HFFc6 (cell line): ENCODE measurements at regions not wholly inside any gene's neighbourhood (a gene's known extent, or its start where the extent isn't known, plus 50 kb on each side); places are given as distances from the start of the nearest gene placed in this dataset.

Experiments
- DNase-seq: peaks from one replicate; pipeline ENCODE4 v3.0.0-alpha.2; 2018
- H3K27ac Mint-ChIP-seq: 2 replicates; pipeline ENCODE4 v1.8.0; 2020; ENCODE audit warnings: mild to moderate bottlenecking, mixed read lengths
- H3K27me3 Mint-ChIP-seq: 2 replicates; pipeline ENCODE4 v1.8.0; 2021; ENCODE audit warnings: mild to moderate bottlenecking, moderate library complexity, mixed read lengths; ENCODE audit not compliant: insufficient read depth
- H3K36me3 Mint-ChIP-seq: 2 replicates; pipeline ENCODE4 v1.8.0; 2021; ENCODE audit warnings: low read depth, mixed read lengths
- H3K4me1 Mint-ChIP-seq: 2 replicates; pipeline ENCODE4 v1.8.0; 2020; ENCODE audit warnings: low read depth, mixed read lengths
- H3K4me3 Mint-ChIP-seq: 2 replicates; pipeline ENCODE4 v1.8.0; 2020; ENCODE audit warnings: mild to moderate bottlenecking, moderate library complexity, mixed read lengths
- H3K9me3 Mint-ChIP-seq: 2 replicates; pipeline ENCODE4 v1.8.0; 2020; ENCODE audit warnings: mild to moderate bottlenecking, mixed read lengths
- TF ChIP-seq, protein P1 (sequence below): fragments of 200-600 bp; sonication (generic); IDR thresholded peaks from 2 replicates; pipeline ENCODE4 v1.5.0; 2021; ENCODE audit warnings: antibody characterized with exemption, mild to moderate bottlenecking

DNA sequence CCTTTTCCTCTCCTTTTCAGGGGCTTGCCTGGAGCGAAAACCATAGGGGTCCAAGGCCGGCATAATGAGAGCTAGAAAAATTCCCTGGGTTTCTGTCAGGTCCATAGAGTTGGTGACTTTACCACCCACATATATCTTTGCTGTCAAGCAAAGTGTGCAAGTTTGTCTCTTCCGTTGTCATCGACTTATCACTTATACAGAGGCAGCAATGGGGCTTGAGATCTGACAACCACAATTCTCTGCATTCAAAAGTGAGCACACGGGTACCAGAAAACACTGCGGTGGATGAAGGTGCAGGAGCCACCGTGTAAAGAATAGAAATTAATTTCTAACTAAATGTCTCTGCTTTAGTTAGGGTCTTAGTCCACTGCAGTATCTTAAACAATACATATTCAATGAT is 162.3 kb downstream of the DAD1 start:
- no peaks in the 10 kb centered on the region for H3K9me3 Mint-ChIP-seq
- no peak overlapping the region for H3K27ac Mint-ChIP-seq
- DNase-seq: no peak
- H3K36me3 Mint-ChIP-seq: no peaks in the 10 kb centered on the region
- TF ChIP-seq, protein P1, sequence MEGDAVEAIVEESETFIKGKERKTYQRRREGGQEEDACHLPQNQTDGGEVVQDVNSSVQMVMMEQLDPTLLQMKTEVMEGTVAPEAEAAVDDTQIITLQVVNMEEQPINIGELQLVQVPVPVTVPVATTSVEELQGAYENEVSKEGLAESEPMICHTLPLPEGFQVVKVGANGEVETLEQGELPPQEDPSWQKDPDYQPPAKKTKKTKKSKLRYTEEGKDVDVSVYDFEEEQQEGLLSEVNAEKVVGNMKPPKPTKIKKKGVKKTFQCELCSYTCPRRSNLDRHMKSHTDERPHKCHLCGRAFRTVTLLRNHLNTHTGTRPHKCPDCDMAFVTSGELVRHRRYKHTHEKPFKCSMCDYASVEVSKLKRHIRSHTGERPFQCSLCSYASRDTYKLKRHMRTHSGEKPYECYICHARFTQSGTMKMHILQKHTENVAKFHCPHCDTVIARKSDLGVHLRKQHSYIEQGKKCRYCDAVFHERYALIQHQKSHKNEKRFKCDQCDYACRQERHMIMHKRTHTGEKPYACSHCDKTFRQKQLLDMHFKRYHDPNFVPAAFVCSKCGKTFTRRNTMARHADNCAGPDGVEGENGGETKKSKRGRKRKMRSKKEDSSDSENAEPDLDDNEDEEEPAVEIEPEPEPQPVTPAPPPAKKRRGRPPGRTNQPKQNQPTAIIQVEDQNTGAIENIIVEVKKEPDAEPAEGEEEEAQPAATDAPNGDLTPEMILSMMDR: no peak
- H3K4me1 Mint-ChIP-seq: peaks cover 11% of the 10 kb centered on the region
- peaks cover 35% of the 10 kb centered on the region for H3K27me3 Mint-ChIP-seq
- no peak overlapping the region for H3K4me3 Mint-ChIP-seq

DNA sequence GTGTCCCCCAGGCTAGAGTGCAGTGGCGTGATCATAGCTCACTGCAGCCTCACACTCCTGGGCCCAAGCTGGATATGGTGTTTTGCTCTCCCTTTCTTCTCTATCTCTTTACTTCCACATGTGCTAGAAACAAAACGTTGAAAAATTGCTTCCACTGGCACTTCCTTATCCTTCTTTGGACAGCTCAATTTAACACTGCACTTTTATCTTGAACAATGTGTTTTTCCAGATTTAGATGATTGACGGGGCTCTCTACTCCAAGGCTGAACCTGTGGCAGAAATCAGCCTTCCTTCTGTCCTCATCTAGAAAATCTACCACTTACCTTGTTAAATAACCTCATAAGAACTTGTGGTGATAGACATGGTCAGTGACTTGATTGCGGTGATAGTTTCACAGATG is 165.1 kb downstream of the DAD1 start:
- Mint-ChIP-seq H3K36me3 (no peaks in the 10 kb centered on the region), H3K4me3 (no peak overlapping the region), H3K9me3 (no peaks in the 10 kb centered on the region), H3K27me3 (peaks cover 27% of the 10 kb centered on the region), H3K27ac (no peak overlapping the region), H3K4me1 (peaks cover 17% of the 10 kb centered on the region)
- TF ChIP-seq, protein P1: no peak
- DNase-seq: no peak

DNA sequence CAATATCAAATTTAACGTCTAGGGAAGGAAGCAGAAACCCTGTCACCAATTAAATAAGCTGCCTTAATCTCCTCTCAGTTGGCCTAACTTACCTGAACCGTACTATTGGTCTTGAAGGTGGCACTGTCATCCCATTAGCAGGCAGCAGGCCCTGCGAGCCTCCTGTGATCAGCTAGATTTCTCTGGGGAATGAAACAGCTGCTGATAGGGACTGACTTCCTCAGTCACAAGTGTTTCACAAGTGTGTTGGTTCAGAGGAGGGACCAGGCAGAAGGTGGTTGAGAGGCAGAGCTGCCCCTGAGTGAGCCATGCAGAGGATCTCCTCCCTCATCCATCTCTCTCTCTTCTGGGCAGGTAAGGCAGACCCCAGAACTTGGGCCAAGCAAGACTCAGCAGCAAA is 166.8 kb downstream of the DAD1 start:
- peaks cover 20% of the 10 kb centered on the region for H3K27me3 Mint-ChIP-seq
- no peak overlapping the region for H3K27ac Mint-ChIP-seq

DNA sequence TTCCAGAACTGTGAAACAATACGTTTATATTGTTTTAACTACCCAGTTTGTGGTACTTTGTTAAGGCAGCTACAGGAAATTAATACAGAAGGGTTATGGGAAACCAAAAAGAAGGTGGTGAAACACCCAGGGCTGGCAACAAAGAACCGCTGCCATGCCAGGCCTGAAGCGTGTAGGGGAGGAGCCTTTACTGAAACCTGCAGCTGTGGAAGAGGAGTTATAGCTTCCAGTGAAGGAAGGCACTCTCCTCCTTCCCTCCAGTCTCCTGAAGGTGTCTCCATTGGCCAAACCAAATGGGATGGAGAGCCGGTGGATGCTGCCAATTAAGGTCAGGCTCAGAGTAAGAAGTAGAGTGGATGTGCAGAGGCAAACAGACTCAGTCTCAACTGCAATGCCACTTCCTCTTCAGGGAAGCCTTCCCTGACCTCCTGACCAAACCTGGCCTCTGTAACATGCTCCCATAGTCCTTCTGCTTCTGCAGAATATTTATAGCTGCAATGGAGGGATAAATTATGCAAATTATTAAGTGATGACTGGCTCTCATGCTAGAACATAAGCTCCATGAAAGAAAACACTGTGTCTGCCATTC is 168.3 kb downstream of the DAD1 start:
- Mint-ChIP-seq H3K27ac (no peak overlapping the region), H3K9me3 (no peaks in the 10 kb centered on the region), H3K27me3 (peaks cover 16% of the 10 kb centered on the region), H3K36me3 (no peaks in the 10 kb centered on the region), H3K4me1 (peaks cover 6% of the 10 kb centered on the region; the same call in 1 of the 2 replicates), H3K4me3 (no peak overlapping the region)
- TF ChIP-seq, protein P1: no peak
- DNase-seq: no peak

More for the DNA sequence above, 166.8 kb downstream of the DAD1 start:
- no peaks in the 10 kb centered on the region for H3K36me3 Mint-ChIP-seq
- H3K4me3 Mint-ChIP-seq: no peak overlapping the region
- no peaks in the 10 kb centered on the region for H3K9me3 Mint-ChIP-seq
- H3K4me1 Mint-ChIP-seq: peaks cover 7% of the 10 kb centered on the region
- TF ChIP-seq, protein P1: no peak
- no peak for DNase-seq

DNA sequence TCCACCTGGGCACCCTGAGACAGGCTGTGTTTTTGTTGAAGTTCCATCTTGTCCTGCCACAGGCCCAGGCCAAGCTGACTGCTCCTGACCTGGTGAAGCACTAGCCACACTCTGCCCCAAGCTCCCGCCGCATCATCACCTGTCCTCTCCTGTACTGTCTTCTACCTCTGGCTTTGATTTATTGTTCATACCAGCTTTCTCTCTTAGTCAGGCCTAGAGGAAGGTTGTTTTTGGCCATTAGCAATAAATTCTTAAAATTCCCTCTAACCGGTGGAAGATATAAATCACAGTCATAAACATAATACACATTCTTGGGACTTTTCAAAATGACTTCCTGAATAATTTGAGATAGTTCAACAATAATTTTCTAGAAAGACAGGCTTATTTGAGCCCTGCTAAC is 169.4 kb downstream of the DAD1 start:
- no peaks in the 10 kb centered on the region for H3K36me3 Mint-ChIP-seq
- H3K27ac Mint-ChIP-seq: no peak overlapping the region
- H3K4me3 Mint-ChIP-seq: no peak overlapping the region

More for the DNA sequence above, 169.4 kb downstream of the DAD1 start:
- DNase-seq: no peak
- Mint-ChIP-seq H3K9me3 (no peaks in the 10 kb centered on the region), H3K27me3 (peaks cover 23% of the 10 kb centered on the region), H3K4me1 (peaks cover 6% of the 10 kb centered on the region; the same call in 1 of the 2 replicates)
- TF ChIP-seq, protein P1: no peak
